Esophagus muscularis mucosa (tissue), 4 donors: ENCODE measurements at regions not wholly inside any gene's neighbourhood (a gene's known extent, or its start where the extent isn't known, plus 50 kb on each side); places are given as distances from the start of the nearest gene placed in this dataset.

Source experiments
- DNase-seq: peaks from one replicate; pipeline ENCODE4 v3.0.0-alpha.2; 2017; ENCODE audit errors: extremely low spot score
- H3K27ac ChIP-seq, 4 donors: fragments of 200-600 bp; sonication (generic); replicated peaks in 1 of 4; 1 replicate in 3 of 4; 2 replicates in 1 of 4; pipeline ENCODE4 v1.5.1; 2016 to 2019; ENCODE audit warnings: mild to moderate bottlenecking in 1 of 4
- H3K27me3 ChIP-seq, 4 donors: fragments of 200-600 bp; sonication (generic); one replicate each; pipeline versions ENCODE4 v1.5.1 to v1.6.0; 2016 to 2019
- H3K36me3 ChIP-seq, 4 donors: fragments of 200-600 bp; sonication (generic); one replicate each; pipeline ENCODE4 v1.5.1; 2016 to 2019
- H3K4me1 ChIP-seq, 4 donors: fragments of 200-600 bp; sonication (generic); one replicate each; pipeline ENCODE4 v1.5.1; 2016 to 2019
- H3K4me3 ChIP-seq, 4 donors: fragments of 200-600 bp; sonication (generic); 1 replicate in 2 of 4; 2 replicates in 2 of 4; pipeline ENCODE4 v1.5.1; 2016 to 2019; ENCODE audit warnings: mild to moderate bottlenecking in 4 of 4, moderate library complexity in 1 of 4
- H3K9me3 ChIP-seq, 4 donors: fragments of 200-600 bp; sonication (generic); 1 replicate in 3 of 4; 2 replicates in 1 of 4; pipeline ENCODE4 v1.5.1; 2016 to 2019
- EP300 ChIP-seq: sonication (generic); formaldehyde crosslinking; IDR thresholded peaks from one replicate; pipeline ENCODE4 v1.6.1; 2017; ENCODE audit warnings: antibody characterized with exemption
- POLR2A ChIP-seq: fragments of 450-650 bp; IDR thresholded peaks from one replicate; pipeline ENCODE4 v1.6.1; 2017; ENCODE audit warnings: antibody characterized with exemption, moderate library complexity, mild to moderate bottlenecking, low read depth
- POLR2AphosphoS5 ChIP-seq, 2 donors: sonication (generic); formaldehyde crosslinking; IDR thresholded peaks; one replicate each; pipeline ENCODE4 v1.6.1; 2017; ENCODE audit warnings: antibody characterized with exemption in 2 of 2
- WGBS: methylation state at CpG from one replicate; pipeline ENCODE4 v1.1.5; 2018; 5-methylcytosine and 5-hydroxymethylcytosine counted together
- intact Hi-C: fragments of 100-400 bp; cut with DNase I; formaldehyde crosslinking; loops from one replicate; pipeline ENCODE4 v1.15.1; 2023
- TF ChIP-seq, protein P1 (sequence below), 3 experiments: fragments of 200-600 bp in 2 of 3; fragments of 450-650 bp in 1 of 3; sonication (generic) in 2 of 3; IDR thresholded peaks; one replicate each; pipeline ENCODE4 v1.5.1; 2017 to 2019; ENCODE audit warnings: antibody characterized with exemption in 3 of 3, mild to moderate bottlenecking in 2 of 3, moderate library complexity in 1 of 3

DNA sequence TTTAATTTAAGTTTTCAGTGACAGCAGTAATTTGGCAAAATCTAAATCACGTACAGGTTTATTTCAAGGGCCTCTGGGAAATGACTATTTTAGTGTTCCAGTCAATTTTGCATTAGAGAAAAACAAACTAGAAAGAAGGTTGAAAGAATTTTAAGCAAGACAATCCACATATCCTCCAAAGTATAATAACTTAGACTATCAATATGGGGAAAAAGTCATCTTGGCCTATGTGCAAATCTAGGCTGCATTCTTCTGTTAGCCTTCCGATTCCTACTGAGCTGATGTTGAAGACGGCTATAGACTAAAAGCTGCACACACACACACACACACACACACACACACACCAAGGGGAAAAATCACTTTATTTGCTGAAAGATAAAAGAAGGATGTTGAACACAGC, 81.3 kb downstream of the SLITRK6 start:
- intact Hi-C loops = no loop called here
- 86% methylated on average over 3 of the region's 3 CpGs for WGBS
- Histone ChIP-seq H3K4me3 (no peak overlapping the region), H3K9me3 (no peaks in the 10 kb centered on the region), H3K4me1 (no peaks in the 10 kb centered on the region), H3K27me3 (no peaks in the 10 kb centered on the region), H3K27ac (no peak overlapping the region), H3K36me3 (no peaks in the 10 kb centered on the region)
- no peak for DNase-seq
- TF ChIP-seq, protein P1, sequence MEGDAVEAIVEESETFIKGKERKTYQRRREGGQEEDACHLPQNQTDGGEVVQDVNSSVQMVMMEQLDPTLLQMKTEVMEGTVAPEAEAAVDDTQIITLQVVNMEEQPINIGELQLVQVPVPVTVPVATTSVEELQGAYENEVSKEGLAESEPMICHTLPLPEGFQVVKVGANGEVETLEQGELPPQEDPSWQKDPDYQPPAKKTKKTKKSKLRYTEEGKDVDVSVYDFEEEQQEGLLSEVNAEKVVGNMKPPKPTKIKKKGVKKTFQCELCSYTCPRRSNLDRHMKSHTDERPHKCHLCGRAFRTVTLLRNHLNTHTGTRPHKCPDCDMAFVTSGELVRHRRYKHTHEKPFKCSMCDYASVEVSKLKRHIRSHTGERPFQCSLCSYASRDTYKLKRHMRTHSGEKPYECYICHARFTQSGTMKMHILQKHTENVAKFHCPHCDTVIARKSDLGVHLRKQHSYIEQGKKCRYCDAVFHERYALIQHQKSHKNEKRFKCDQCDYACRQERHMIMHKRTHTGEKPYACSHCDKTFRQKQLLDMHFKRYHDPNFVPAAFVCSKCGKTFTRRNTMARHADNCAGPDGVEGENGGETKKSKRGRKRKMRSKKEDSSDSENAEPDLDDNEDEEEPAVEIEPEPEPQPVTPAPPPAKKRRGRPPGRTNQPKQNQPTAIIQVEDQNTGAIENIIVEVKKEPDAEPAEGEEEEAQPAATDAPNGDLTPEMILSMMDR (IDR thresholded peaks at IDR 0.05) = no peak
- TF ChIP-seq POLR2AphosphoS5 (IDR thresholded peaks at IDR 0.05) = no peak
- TF ChIP-seq POLR2A = no peak

DNA sequence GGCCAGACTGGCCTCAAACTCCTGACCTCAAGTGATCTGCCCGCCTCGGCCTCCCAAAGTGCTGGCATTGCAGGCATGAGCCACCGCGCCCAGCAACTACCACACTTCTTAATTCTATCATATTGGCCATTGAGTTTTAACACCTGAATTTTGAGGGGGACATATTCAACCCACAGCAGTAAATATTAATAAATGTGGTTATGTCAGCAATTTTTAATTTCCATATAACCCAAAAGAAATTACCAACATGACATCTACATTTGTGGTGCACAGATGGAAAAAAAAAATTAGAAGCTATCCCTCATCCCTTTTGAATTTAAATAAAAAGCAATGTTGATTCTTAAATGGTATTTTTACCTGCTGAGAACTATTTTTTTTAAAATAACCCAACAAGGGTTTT, 88.7 kb downstream of the SLITRK6 start:
- TF ChIP-seq POLR2AphosphoS5 (IDR thresholded peaks at IDR 0.05) = no peak
- TF ChIP-seq, protein P1 (IDR thresholded peaks at IDR 0.05) = no peak
- no peak for TF ChIP-seq POLR2A
- no peak for TF ChIP-seq EP300
- intact Hi-C loops = no loop called here
- H3K36me3 ChIP-seq = no peaks in the 10 kb centered on the region
- no peak overlapping the region for H3K27ac ChIP-seq
- H3K27me3 ChIP-seq = no peaks in the 10 kb centered on the region
- 97% methylated on average over 4 of the region's 4 CpGs for WGBS
- no peak for DNase-seq
- H3K9me3 ChIP-seq = no peaks in the 10 kb centered on the region
- no peak overlapping the region for H3K4me3 ChIP-seq
- no peaks in the 10 kb centered on the region for H3K4me1 ChIP-seq

DNA sequence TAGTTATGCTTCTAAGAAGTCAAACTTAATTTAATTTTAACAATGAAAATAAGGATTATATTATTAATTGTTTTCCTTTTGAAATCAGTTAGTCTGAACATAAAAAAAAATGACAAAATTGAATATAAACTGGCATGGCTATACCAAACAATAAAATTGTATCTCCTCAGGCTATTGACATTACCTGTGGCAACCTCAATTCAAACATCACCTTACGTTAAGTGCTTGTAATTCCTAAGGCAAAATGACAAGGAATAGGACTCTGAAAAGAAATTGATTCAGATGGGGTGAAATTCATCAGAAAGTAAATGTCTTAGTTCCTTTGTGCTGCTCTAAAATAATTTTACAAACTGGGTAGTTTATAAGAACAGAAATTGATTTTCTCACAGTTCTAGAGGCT, 89.5 kb downstream of the SLITRK6 start:
- H3K27me3 ChIP-seq = no peaks in the 10 kb centered on the region
- H3K36me3 ChIP-seq = no peaks in the 10 kb centered on the region
- TF ChIP-seq, protein P1 (IDR thresholded peaks at IDR 0.05) = no peak
- TF ChIP-seq POLR2A (no peak), EP300 (no peak), POLR2AphosphoS5 (IDR thresholded peaks at IDR 0.05) (no peak)
- no peaks in the 10 kb centered on the region for H3K9me3 ChIP-seq
- no peaks in the 10 kb centered on the region for H3K4me1 ChIP-seq
- intact Hi-C loops = no loop called here
- no peak overlapping the region for H3K4me3 ChIP-seq
- WGBS = 94% methylated on average over 1 of the region's 1 CpG
- H3K27ac ChIP-seq = no peak overlapping the region
- DNase-seq = no peak

DNA sequence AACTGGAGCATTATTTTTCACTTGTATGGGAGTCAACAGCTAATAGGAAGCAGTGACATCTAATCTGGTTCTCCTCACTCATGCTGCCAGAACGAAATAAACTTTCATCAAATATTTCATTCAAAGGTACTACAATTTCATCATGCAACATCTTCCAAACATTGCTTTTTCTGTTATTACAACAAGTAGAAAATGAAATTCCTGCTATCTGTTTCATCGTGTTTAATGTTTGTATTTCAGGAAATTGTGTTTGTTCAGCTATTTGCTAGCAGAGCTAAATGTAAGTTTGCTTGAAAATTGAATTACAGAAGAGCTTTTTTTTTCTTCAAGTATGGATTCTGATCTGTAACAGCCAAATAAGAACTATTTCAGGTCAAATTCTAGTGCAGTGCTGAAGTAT, 90.1 kb downstream of the SLITRK6 start:
- WGBS = 45% methylated on average over 2 of the region's 2 CpGs
- Histone ChIP-seq H3K27me3 (no peaks in the 10 kb centered on the region), H3K4me1 (no peaks in the 10 kb centered on the region), H3K36me3 (no peaks in the 10 kb centered on the region), H3K4me3 (no peak overlapping the region), H3K27ac (no peak overlapping the region), H3K9me3 (no peaks in the 10 kb centered on the region)
- intact Hi-C loops = no loop called here
- DNase-seq = no peak
- no peak for TF ChIP-seq POLR2A
- TF ChIP-seq, protein P1 (IDR thresholded peaks at IDR 0.05) = no peak
- no peak for TF ChIP-seq POLR2AphosphoS5 (IDR thresholded peaks at IDR 0.05)
- TF ChIP-seq EP300 = no peak

DNA sequence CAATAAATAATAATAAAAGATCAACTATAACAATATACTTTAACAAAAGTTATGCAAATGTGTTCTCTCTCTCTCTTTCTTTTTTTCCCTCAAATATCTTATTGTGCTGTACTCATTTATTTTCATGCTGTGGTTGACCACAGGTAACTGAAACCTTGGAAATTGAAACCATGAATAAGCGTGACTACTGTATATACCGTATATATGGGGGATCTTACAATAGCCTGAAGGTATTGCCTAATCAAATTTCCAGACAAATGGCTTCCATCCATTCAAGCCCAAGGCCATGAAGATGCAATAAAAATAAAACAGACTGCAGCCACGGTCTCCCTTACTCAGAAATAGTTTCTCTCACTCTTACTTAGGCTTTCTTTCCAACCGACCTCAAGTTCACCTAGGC, 98.3 kb downstream of the SLITRK6 start:
- no peaks in the 10 kb centered on the region for H3K27me3 ChIP-seq
- H3K4me1 ChIP-seq = no peaks in the 10 kb centered on the region
- H3K36me3 ChIP-seq = no peaks in the 10 kb centered on the region
- H3K9me3 ChIP-seq = peaks cover 0 to 5% (median 0%) of the 10 kb centered on the region in 4 donors
- no peak for DNase-seq
- TF ChIP-seq POLR2AphosphoS5 (IDR thresholded peaks at IDR 0.05) (no peak), POLR2A (no peak), EP300 (no peak)
- TF ChIP-seq, protein P1 (IDR thresholded peaks at IDR 0.05) = no peak
- H3K27ac ChIP-seq = no peak overlapping the region
- 88% methylated on average over 4 of the region's 4 CpGs for WGBS
- H3K4me3 ChIP-seq = no peak overlapping the region
- intact Hi-C loops = no loop called here
